ENCODE measurements at regions not wholly inside any gene's neighbourhood (a gene's known extent, or its start where the extent isn't known, plus 50 kb on each side); places are given as distances from the start of the nearest gene placed in this dataset.

DNA sequence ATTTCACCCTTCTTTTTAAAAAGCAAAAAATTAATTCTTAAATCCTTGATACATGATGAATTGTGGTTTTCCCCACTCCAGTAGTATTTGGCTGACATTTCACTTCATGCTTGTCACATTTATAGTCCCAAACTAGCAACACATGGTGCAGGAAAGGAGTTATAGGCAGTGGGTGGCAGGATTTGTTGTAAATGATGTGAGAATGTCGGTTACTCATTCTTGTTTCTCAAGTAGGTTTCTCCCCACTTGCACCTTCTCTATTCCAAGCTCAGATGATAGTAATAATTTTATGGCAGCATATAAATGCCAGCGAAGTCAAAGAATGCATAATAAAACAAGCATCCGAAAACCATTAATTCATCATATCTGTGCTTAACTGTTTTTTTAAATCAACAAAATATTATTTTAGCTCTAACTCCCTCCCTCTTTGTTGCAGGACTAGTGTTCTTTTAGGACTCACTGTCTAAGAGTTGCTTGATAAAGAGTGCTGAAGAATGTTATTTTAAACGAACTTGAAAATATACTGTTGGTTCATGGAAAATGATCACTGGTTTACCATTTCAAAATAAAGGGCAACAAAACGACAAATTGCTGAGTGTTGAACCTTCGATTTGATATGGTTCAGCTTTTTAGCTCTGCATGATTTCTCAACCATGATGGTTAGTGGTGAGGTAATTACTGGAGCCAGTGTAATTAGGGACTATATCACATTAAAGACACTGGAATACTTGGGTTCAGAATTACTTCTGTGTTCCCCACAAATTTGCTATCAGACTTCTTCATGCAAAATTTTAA, 88.1 kb upstream of the ADAMTSL1 start:
- Histone ChIP-seq H3K27ac (ENCODE audit: insufficient read length, low read depth, low read length) (no peak overlapping the region), H3K18ac (ENCODE audit: insufficient read length, low read depth, low read length) (no peak overlapping the region), H2BK20ac (ENCODE audit: low read depth, low read length, poor library complexity, severe bottlenecking) (no peak overlapping the region), H4K20me1 (ENCODE audit: control insufficient read depth, insufficient read depth, insufficient read length) (no peaks in the 10 kb centered on the region), H3K23ac (ENCODE audit: insufficient read length, low read depth, low read length) (no peak overlapping the region), H3K79me1 (ENCODE audit: insufficient read depth, low read depth, low read length, poor library complexity, severe bottlenecking) (no peaks in the 10 kb centered on the region), H2AK5ac (ENCODE audit: insufficient read length, low read length) (no peak overlapping the region), H3K27me3 (ENCODE audit: insufficient read depth, low read length) (no peaks in the 10 kb centered on the region), H4K8ac (replicated peaks; ENCODE audit: insufficient read length, low read depth, low read length) (no peak overlapping the region), H2AFZ (ENCODE audit: low read length) (no peak overlapping the region), H4K91ac (ENCODE audit: insufficient read length, low read depth, low read length) (no peak overlapping the region), H3K4me1 (ENCODE audit: insufficient read depth, low read length) (no peaks in the 10 kb centered on the region), H3K14ac (ENCODE audit: insufficient read depth, low read length) (no peak overlapping the region), H3K79me2 (ENCODE audit: insufficient read depth, low read length) (no peaks in the 10 kb centered on the region), H2BK5ac (ENCODE audit: insufficient read length, low read length) (no peak overlapping the region), H3K4ac (ENCODE audit: low read depth, low read length) (no peak overlapping the region), H2BK12ac (ENCODE audit: insufficient read length, low read depth, low read length) (no peak overlapping the region), H3K9ac (ENCODE audit: extremely low read depth, insufficient read length, low read length) (no peak overlapping the region), H3K4me2 (ENCODE audit: insufficient read depth, insufficient read length, low read length) (no peak overlapping the region), H3K23me2 (ENCODE audit: insufficient read length, low read depth, low read length, poor library complexity, severe bottlenecking) (no peaks in the 10 kb centered on the region), H3T11ph (ENCODE audit: low read length) (no peak overlapping the region), H3K56ac (ENCODE audit: insufficient read length, low read depth, low read length) (no peak overlapping the region), H4K5ac (ENCODE audit: insufficient read length, low read depth, low read length) (no peak overlapping the region), H2BK120ac (ENCODE audit: low read depth, low read length, poor library complexity, severe bottlenecking) (no peak overlapping the region), H2BK15ac (ENCODE audit: low read depth, low read length) (no peak overlapping the region), H3K9me3 (ENCODE audit: control insufficient read depth, low read depth, low read length) (no peaks in the 10 kb centered on the region)
- Mint-ChIP-seq H3K27ac (no peak overlapping the region), H3K4me3 (no peak overlapping the region), H3K4me1 (peaks cover 4% of the 10 kb centered on the region in 2 experiments; a peak in 1 of 4 replicates), H3K27me3 (ENCODE audit: low read depth) (no peaks in the 10 kb centered on the region), H3K9me3 (no peaks in the 10 kb centered on the region), H3K36me3 (ENCODE audit: insufficient read depth in 1 of 3, low read depth in 3 of 3) (no peaks in the 10 kb centered on the region)
- TF ChIP-seq, protein P1, sequence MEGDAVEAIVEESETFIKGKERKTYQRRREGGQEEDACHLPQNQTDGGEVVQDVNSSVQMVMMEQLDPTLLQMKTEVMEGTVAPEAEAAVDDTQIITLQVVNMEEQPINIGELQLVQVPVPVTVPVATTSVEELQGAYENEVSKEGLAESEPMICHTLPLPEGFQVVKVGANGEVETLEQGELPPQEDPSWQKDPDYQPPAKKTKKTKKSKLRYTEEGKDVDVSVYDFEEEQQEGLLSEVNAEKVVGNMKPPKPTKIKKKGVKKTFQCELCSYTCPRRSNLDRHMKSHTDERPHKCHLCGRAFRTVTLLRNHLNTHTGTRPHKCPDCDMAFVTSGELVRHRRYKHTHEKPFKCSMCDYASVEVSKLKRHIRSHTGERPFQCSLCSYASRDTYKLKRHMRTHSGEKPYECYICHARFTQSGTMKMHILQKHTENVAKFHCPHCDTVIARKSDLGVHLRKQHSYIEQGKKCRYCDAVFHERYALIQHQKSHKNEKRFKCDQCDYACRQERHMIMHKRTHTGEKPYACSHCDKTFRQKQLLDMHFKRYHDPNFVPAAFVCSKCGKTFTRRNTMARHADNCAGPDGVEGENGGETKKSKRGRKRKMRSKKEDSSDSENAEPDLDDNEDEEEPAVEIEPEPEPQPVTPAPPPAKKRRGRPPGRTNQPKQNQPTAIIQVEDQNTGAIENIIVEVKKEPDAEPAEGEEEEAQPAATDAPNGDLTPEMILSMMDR (conservative IDR thresholded peaks at IDR 0.05) = no peak
- WGBS (ENCODE audit: extremely low coverage, insufficient read length, low lambda C conversion rate) = no CpG with 5 or more reads among the region's 6 CpGs
- DNase-seq = no peak
